ENCODE measurements at regions not wholly inside any gene's neighbourhood (a gene's known extent, or its start where the extent isn't known, plus 50 kb on each side); places are given as distances from the start of the nearest gene placed in this dataset.

DNA sequence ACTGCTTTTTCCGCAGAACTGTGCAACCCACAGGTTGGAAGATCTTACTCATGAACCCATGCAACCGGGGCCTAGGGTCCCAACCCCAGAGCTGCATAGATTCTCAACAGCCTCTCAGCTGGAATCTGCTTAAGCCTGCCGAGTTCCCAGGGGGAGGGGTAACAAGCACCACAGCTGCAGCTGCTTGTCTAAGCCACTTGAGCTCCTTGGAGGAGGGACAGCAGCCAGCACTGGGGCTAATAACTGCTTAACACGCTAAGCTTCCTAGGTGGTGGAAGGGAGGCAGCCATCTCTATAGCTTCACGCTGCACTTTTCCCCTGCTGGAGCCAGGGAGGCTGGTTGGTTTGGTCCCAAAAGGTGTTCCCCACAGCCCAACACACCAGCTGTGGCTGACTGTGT lies 311.6 kb downstream of the DSC3 start:
- Histone ChIP-seq H3K27me3 (no peaks in the 10 kb centered on the region), H3K9me3 (no peaks in the 10 kb centered on the region), H4K20me1 (no peaks in the 10 kb centered on the region), H3K4me2 (no peak overlapping the region), H3K4me1 (no peaks in the 10 kb centered on the region), H3K27ac (no peak overlapping the region), H3K4me3 (no peak overlapping the region), H3K9ac (no peak overlapping the region), H3K36me3 (no peaks in the 10 kb centered on the region)
- no peak for TF ChIP-seq Cebpa-rat (IDR thresholded peaks at IDR 0.05)

DNA sequence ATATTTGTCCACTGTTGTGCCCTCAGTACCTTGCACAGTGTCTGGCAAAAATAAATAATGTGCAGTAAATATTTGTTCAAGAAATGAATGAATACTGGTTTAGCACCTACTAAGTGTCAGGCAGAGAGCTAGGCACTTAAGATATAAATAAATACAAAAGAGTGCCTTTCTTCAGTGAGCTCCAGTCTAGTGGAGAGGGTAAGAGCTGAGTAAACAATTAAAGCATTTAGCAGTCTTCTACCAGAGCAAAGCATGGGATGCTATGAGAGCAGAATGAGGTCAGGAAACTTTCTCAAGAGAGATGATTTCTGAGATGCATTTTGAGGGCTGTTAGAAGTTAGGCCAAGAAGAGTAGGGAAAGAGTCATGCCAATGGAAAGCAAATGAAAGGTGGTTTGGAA lies 314.7 kb downstream of the DSC3 start:
- Histone ChIP-seq H3K27me3 (no peaks in the 10 kb centered on the region), H3K27ac (no peak overlapping the region), H3K4me3 (no peak overlapping the region), H3K9me3 (no peaks in the 10 kb centered on the region), H4K20me1 (no peaks in the 10 kb centered on the region), H3K4me1 (no peaks in the 10 kb centered on the region), H3K36me3 (no peaks in the 10 kb centered on the region), H3K4me2 (no peak overlapping the region), H3K9ac (no peak overlapping the region)
- no peak for TF ChIP-seq Cebpa-rat (IDR thresholded peaks at IDR 0.05)

DNA sequence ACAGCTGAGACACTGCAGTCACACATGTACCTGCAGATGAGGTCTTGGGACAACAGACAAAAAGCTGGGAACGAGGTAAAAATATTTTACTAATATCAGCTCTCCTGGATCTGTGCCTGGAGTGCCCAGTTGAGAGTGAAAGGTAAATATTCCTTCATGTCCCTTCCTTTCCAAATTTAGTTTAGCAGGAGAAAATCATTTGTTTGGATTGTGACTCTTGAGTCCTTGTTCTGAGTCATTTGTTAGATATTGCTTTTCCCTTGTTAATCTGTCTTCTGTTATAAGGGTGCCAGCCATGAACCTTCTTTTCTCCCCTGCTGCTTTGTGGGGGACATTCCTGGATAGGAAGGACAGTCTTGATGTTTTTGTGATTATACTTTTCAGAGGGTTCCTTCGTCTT lies 329.2 kb downstream of the DSC3 start:
- Histone ChIP-seq H4K20me1 (no peaks in the 10 kb centered on the region), H3K9ac (no peak overlapping the region), H3K4me2 (no peak overlapping the region), H3K4me3 (no peak overlapping the region), H3K27ac (no peak overlapping the region), H3K36me3 (no peaks in the 10 kb centered on the region), H3K27me3 (no peaks in the 10 kb centered on the region), H3K9me3 (no peaks in the 10 kb centered on the region), H3K4me1 (0 out of 2 replicates have a peak, but pooled peaks cover 5% of the 10 kb centered on the region)
- no peak for TF ChIP-seq Cebpa-rat (IDR thresholded peaks at IDR 0.05)

DNA sequence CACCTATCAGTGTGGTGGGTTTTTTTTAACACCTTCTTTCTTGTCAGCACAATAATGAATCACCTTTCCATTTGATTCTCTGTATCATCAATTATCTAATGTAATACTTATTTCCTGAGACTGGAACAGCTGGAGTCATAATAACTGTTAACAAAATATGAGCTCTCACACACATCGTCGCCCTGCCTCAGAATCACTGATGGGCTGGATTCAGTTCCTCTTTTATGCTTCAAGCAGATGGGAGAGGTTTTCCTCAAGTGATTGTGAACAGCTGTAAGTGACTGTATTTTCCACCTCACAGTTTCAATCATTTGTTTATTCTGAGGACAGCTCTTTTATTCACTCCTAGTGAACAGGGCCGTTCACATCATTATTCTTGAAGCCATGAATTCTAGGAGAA lies 330.2 kb downstream of the DSC3 start:
- H3K9ac ChIP-seq, result no peak overlapping the region
- H3K27me3 ChIP-seq, result no peaks in the 10 kb centered on the region
- no peaks in the 10 kb centered on the region for H4K20me1 ChIP-seq
- H3K4me3 ChIP-seq, result no peak overlapping the region
- no peak overlapping the region for H3K4me2 ChIP-seq
- no peaks in the 10 kb centered on the region for H3K9me3 ChIP-seq
- H3K4me1 ChIP-seq, result 0 out of 2 replicates have a peak, but pooled peaks cover 5% of the 10 kb centered on the region
- no peak overlapping the region for H3K27ac ChIP-seq
- no peak for TF ChIP-seq Cebpa-rat (IDR thresholded peaks at IDR 0.05)
- no peaks in the 10 kb centered on the region for H3K36me3 ChIP-seq

DNA sequence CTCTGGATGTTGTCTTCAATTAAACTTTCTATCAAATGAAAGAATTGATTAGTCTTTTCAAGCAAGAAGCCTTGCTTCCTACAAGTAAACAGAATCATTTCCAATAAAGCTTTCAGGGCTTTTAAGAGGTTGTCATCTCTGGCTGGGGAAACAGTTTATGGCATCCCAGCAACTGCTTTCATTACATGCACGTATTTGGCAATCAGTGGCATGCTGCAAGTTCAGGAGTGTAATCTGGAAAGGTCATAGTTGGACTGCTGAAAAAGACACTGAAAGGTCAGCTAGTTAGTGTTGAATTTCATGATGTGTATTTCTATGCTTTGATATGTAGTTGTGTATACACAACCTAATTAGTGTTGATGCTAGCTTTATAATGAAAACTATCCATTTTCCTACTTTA lies 332.9 kb downstream of the DSC3 start:
- Histone ChIP-seq H3K9me3 (no peaks in the 10 kb centered on the region), H3K4me3 (no peak overlapping the region), H3K4me2 (no peak overlapping the region), H3K4me1 (0 out of 2 replicates have a peak, but pooled peaks cover 5% of the 10 kb centered on the region), H3K36me3 (no peaks in the 10 kb centered on the region), H3K27me3 (no peaks in the 10 kb centered on the region), H4K20me1 (no peaks in the 10 kb centered on the region), H3K9ac (no peak overlapping the region), H3K27ac (no peak overlapping the region)
- no peak for TF ChIP-seq Cebpa-rat (IDR thresholded peaks at IDR 0.05)

DNA sequence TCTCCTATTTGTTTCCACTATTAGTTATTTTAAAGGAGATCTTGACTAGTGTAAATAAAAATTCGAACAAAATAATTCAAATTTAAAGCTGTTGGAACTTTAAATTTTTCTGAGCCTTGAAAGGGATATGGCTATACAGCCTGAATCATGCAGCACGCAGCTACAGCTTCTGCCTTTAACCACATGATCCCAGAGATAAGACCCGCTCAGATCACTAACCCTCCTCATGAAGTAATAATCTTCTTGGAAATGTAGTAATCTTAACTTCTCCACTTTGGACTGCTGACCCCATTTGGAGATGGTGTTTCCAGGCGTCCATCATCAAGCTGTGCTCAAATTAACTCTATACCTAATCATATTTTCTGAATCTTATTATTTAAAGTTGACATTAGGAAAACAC lies 336.6 kb downstream of the DSC3 start:
- H3K4me1 ChIP-seq, result no peaks in the 10 kb centered on the region
- no peak for TF ChIP-seq Cebpa-rat (IDR thresholded peaks at IDR 0.05)
- H3K36me3 ChIP-seq, result no peaks in the 10 kb centered on the region
- H3K27ac ChIP-seq, result no peak overlapping the region
- H3K9ac ChIP-seq, result no peak overlapping the region
- H3K27me3 ChIP-seq, result no peaks in the 10 kb centered on the region
- H3K9me3 ChIP-seq, result no peaks in the 10 kb centered on the region
- no peak overlapping the region for H3K4me3 ChIP-seq
- H4K20me1 ChIP-seq, result no peaks in the 10 kb centered on the region
- H3K4me2 ChIP-seq, result no peak overlapping the region

DNA sequence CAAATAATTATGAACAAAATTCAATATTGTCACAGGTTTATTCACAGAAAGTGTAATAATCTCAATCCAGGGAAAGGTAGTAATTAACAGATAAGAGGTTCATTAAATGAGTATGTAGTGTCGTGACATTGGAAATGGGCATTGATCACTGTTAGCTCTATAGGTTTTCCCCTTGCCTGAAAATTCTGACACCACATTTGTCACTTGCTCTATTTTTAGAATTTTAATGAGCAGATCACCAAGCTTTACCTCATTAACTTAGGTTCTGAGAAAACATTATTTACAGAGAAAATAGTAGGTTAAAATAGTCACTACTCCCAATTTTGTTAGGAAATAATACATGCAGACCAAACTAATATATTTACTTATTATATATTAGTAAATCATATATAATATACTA lies 344.0 kb downstream of the DSC3 start:
- no peaks in the 10 kb centered on the region for H4K20me1 ChIP-seq
- no peaks in the 10 kb centered on the region for H3K4me1 ChIP-seq
- H3K4me2 ChIP-seq, result no peak overlapping the region
- no peak overlapping the region for H3K4me3 ChIP-seq
- no peaks in the 10 kb centered on the region for H3K36me3 ChIP-seq
- no peak overlapping the region for H3K27ac ChIP-seq
- TF ChIP-seq Cebpa-rat (IDR thresholded peaks at IDR 0.05), result no peak
- no peak overlapping the region for H3K9ac ChIP-seq
- no peaks in the 10 kb centered on the region for H3K27me3 ChIP-seq
- no peaks in the 10 kb centered on the region for H3K9me3 ChIP-seq

DNA sequence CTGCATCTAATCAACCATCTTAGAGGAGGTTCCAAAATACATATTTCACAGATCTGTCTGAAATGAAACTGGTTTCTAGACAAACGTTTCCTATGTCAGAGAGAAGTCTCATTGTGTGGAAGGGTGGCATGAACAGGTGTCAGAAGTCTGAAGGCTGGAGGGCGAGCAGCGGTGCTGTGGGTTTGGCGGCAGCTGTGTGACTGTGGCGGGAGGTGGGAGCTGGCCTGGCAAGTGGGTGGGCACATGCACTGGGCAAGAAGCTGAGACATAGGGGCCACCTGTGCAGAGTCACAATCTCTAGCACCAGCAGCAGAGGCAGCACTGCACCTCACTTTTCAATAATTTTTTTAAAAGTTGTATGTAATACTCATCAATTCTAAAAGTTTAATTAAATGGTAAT lies 346.3 kb downstream of the DSC3 start:
- H3K36me3 ChIP-seq, result no peaks in the 10 kb centered on the region
- H3K4me2 ChIP-seq, result no peak overlapping the region
- no peaks in the 10 kb centered on the region for H4K20me1 ChIP-seq
- H3K4me3 ChIP-seq, result no peak overlapping the region
- H3K9me3 ChIP-seq, result no peaks in the 10 kb centered on the region
- no peak overlapping the region for H3K9ac ChIP-seq
- no peaks in the 10 kb centered on the region for H3K4me1 ChIP-seq
- no peak for TF ChIP-seq Cebpa-rat (IDR thresholded peaks at IDR 0.05)
- H3K27ac ChIP-seq, result no peak overlapping the region
- no peaks in the 10 kb centered on the region for H3K27me3 ChIP-seq

DNA sequence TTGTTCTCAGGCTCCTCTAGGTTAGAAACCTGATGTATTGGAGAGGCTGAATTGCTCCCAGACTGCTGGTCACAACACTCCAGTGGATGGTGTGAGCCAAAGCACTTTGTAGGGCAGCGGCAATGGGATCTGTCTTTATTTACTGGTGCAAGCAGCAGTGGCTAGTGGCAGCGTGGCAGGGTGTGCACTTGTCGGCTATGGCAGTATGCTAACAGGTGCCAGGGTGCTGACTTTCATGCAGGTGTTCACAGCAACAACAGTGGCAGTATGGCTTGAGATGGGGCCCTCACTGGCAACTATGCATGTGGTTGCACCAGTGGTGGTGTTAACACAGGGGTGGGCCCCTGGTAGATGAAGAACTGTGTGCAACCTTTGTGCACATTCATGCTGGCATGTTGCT lies 347.8 kb downstream of the DSC3 start:
- Histone ChIP-seq H3K36me3 (no peaks in the 10 kb centered on the region), H3K27me3 (no peaks in the 10 kb centered on the region), H4K20me1 (no peaks in the 10 kb centered on the region), H3K4me3 (no peak overlapping the region), H3K4me2 (no peak overlapping the region), H3K9ac (no peak overlapping the region), H3K27ac (no peak overlapping the region), H3K4me1 (no peaks in the 10 kb centered on the region), H3K9me3 (no peaks in the 10 kb centered on the region)
- TF ChIP-seq Cebpa-rat (IDR thresholded peaks at IDR 0.05), result no peak

DNA sequence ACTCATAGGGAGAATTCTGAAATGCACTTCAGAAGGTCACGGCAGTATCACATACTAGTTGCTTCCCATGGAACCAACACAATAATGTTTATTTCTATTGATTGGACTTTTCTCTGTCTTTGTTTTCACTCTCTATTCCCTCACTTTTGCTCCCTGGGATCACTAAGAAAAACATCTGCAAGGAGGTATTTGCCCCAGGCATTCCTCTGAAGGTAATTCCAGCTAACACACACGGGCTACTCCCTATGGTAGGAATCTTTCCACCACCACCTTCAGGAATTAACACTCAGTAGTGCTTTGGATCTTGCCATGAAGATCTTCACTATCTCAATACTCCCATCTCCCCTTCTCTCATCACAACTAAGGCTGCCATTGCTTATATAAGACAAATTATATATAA lies 353.3 kb downstream of the DSC3 start:
- Histone ChIP-seq H3K4me2 (no peak overlapping the region), H3K27ac (no peak overlapping the region), H3K4me3 (no peak overlapping the region), H3K4me1 (no peaks in the 10 kb centered on the region), H3K27me3 (no peaks in the 10 kb centered on the region), H4K20me1 (no peaks in the 10 kb centered on the region), H3K9me3 (no peaks in the 10 kb centered on the region), H3K36me3 (no peaks in the 10 kb centered on the region), H3K9ac (no peak overlapping the region)
- TF ChIP-seq Cebpa-rat (IDR thresholded peaks at IDR 0.05), result no peak

DNA sequence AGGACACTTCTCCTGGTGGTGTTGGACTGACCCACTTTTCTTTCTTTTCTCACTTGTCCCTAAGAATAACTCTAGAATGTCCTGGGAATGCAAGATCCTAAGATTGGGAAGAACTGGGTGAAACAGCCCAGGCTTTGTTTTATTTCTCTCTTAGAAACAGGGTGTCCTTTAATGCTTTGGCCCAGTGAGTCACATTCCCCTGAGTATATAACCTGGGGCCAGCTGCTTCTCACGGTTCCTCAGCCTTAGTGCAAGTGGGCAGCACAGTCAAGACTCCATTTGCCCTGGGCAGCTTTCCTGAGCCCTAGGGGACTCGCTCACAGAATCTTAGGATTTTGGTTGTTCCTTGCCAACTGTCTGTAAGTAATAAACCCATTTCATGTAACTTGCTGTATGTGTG lies 355.0 kb downstream of the DSC3 start:
- no peak overlapping the region for H3K4me3 ChIP-seq
- no peak overlapping the region for H3K4me2 ChIP-seq
- H3K9ac ChIP-seq, result no peak overlapping the region
- no peaks in the 10 kb centered on the region for H3K9me3 ChIP-seq
- H3K27me3 ChIP-seq, result no peaks in the 10 kb centered on the region
- no peaks in the 10 kb centered on the region for H3K36me3 ChIP-seq
- TF ChIP-seq Cebpa-rat (IDR thresholded peaks at IDR 0.05), result no peak
- no peaks in the 10 kb centered on the region for H4K20me1 ChIP-seq
- H3K4me1 ChIP-seq, result no peaks in the 10 kb centered on the region
- H3K27ac ChIP-seq, result no peak overlapping the region
